B cell (primary cell): ENCODE measurements at regions not wholly inside any gene's neighbourhood (a gene's known extent, or its start where the extent isn't known, plus 50 kb on each side); places are given as distances from the start of the nearest gene placed in this dataset.

Experiments used
- ATAC-seq: fragments of 200-7000 bp; cut with Tn5 transposase; one replicate; pipeline ENCODE4 v1.10.0; 2021; ENCODE audit warnings: low read depth, mild to moderate bottlenecking, moderate number of reproducible peaks, moderate library complexity
- CTCF ChIA-PET: fragments of 350-600 bp; sonication (Branson Sonifier 250); formaldehyde crosslinking; loops from one replicate; lab custom pipeline; 2021; ENCODE audit warnings: antibody characterized with exemption, inconsistent platforms; lab: Charles Lee
- POLR2A ChIA-PET: fragments of 350-600 bp; sonication (Branson Sonifier 250); formaldehyde crosslinking; loops from one replicate; lab custom pipeline; 2021; ENCODE audit warnings: antibody characterized with exemption; lab: Charles Lee
- DNase-seq: peaks from one replicate; pipeline ENCODE4 v3.0.0; 2013
- H2AFZ ChIP-seq: 2 replicates; pipeline ENCODE4 v1.6.1; 2012; ENCODE audit warnings: mild to moderate bottlenecking, low read depth, low read length; ENCODE audit not compliant: insufficient read depth, poor library complexity, severe bottlenecking
- H3K27ac ChIP-seq, 2 donors: 1 replicate in 1 of 2; 2 replicates in 1 of 2; pipeline ENCODE4 v1.5.1; 2012 to 2013; ENCODE audit warnings: low read length in 2 of 2, mild to moderate bottlenecking in 2 of 2, moderate library complexity in 1 of 2
- H3K27me3 ChIP-seq, 4 experiments: fragments of 200-600 bp in 1 of 4; sonication (generic) in 1 of 4; replicated peaks in 1 of 4; 1 replicate in 2 of 4; 2 replicates in 2 of 4; pipeline versions ENCODE4 v1.6.1 to v1.7.0; 2013 to 2016; ENCODE audit warnings: low read length in 3 of 4, mild to moderate bottlenecking in 2 of 4, mixed read lengths in 1 of 4, moderate library complexity in 1 of 4; ENCODE audit not compliant: insufficient read depth in 4 of 4, control insufficient read depth in 3 of 4; ENCODE audit errors: control extremely low read depth in 1 of 4
- H3K36me3 ChIP-seq, 2 experiments: replicated peaks in 1 of 2; 1 replicate in 1 of 2; 2 replicates in 1 of 2; pipeline versions ENCODE4 v1.6.1 to v1.7.1; 2013; ENCODE audit warnings: low read length in 1 of 2; ENCODE audit not compliant: insufficient read depth in 2 of 2, control insufficient read depth in 1 of 2; ENCODE audit errors: control extremely low read depth in 1 of 2, extremely low read depth in 1 of 2
- H3K4me1 ChIP-seq, 2 donors: fragments of 200-600 bp in 1 of 2; sonication (generic) in 1 of 2; 1 replicate in 1 of 2; 2 replicates in 1 of 2; pipeline versions ENCODE4 v1.5.1 to v1.6.1; 2013 to 2017; ENCODE audit warnings: low read length in 2 of 2; ENCODE audit not compliant: control insufficient read depth in 2 of 2, insufficient read depth in 2 of 2
- H3K4me2 ChIP-seq: replicated peaks from 2 replicates; pipeline ENCODE3; 2012; ENCODE audit warnings: mild to moderate bottlenecking, low read depth, low read length; ENCODE audit not compliant: poor library complexity, severe bottlenecking
- H3K4me3 ChIP-seq, 5 experiments: fragments of 200-600 bp in 1 of 5; sonication (generic) in 1 of 5; 1 replicate in 3 of 5; 2 replicates in 2 of 5; pipeline versions ENCODE4 v1.5.1 to v1.7.0; 2011 to 2016; ENCODE audit warnings: low read length in 4 of 5, mild to moderate bottlenecking in 4 of 5, low read depth in 2 of 5, control low read depth in 1 of 5, moderate library complexity in 1 of 5; ENCODE audit not compliant: insufficient read depth in 1 of 5; ENCODE audit errors: control extremely low read depth in 1 of 5, extremely low read depth in 1 of 5
- H3K79me2 ChIP-seq: fragments of 200-600 bp; sonication (generic); one replicate; pipeline ENCODE4 v1.6.0; 2016; ENCODE audit warnings: low read length; ENCODE audit not compliant: control insufficient read depth, insufficient read depth
- H3K9ac ChIP-seq: fragments of 200-600 bp; sonication (generic); 2 replicates; pipeline ENCODE4 v1.6.1; 2017; ENCODE audit warnings: mild to moderate bottlenecking, low read length, moderate library complexity
- H3K9me3 ChIP-seq, 3 donors: one replicate each; pipeline versions ENCODE4 v1.6.1 to v1.7.1; 2013; ENCODE audit warnings: low read length in 2 of 3; ENCODE audit not compliant: control insufficient read depth in 2 of 3, insufficient read depth in 1 of 3; ENCODE audit errors: control extremely low read depth in 1 of 3
- H4K20me1 ChIP-seq: 2 replicates; pipeline ENCODE4 v1.6.0; 2012; ENCODE audit warnings: mild to moderate bottlenecking, low read length; ENCODE audit not compliant: insufficient read depth, control insufficient read depth, poor library complexity, severe bottlenecking
- H3K27ac Mint-ChIP-seq: one replicate; pipeline ENCODE4 v1.8.0; 2021; ENCODE audit warnings: mixed read lengths
- H3K27me3 Mint-ChIP-seq: one replicate; pipeline ENCODE4 v1.8.0; 2021; ENCODE audit warnings: mixed read lengths
- H3K4me1 Mint-ChIP-seq: one replicate; pipeline ENCODE4 v1.8.0; 2021; ENCODE audit warnings: mixed read lengths
- H3K4me3 Mint-ChIP-seq: one replicate; pipeline ENCODE4 v1.8.0; 2021; ENCODE audit warnings: mixed read lengths
- H3K9me3 Mint-ChIP-seq: one replicate; pipeline ENCODE4 v1.8.0; 2022; ENCODE audit warnings: mixed read lengths; ENCODE audit not compliant: insufficient read depth
- CTCF ChIP-seq: fragments of 200-600 bp; IDR thresholded peaks from one replicate; pipeline ENCODE4 v1.8.0; 2022; ENCODE audit warnings: antibody characterized with exemption, mild to moderate bottlenecking
- EZH2 ChIP-seq: IDR thresholded peaks from 2 replicates; pipeline ENCODE4 v1.6.1; 2012; ENCODE audit warnings: borderline replicate concordance, low read depth, mild to moderate bottlenecking, moderate library complexity, low read length; ENCODE audit not compliant: insufficient read depth, poor library complexity, severe bottlenecking
- WGBS: methylation state at CpG from one replicate; pipeline ENCODE4 v1.1.5; 2013; ENCODE audit warnings: missing lambda C conversion rate; ENCODE audit not compliant: insufficient coverage; 5-methylcytosine and 5-hydroxymethylcytosine counted together
- intact Hi-C: fragments of 100-400 bp; cut with micrococcal nuclease; formaldehyde crosslinking; loops from one replicate; pipeline ENCODE4 v1.10.0; 2022

- POLR2A ChIA-PET = no interaction called here
- no peak overlapping the region for H3K4me3 Mint-ChIP-seq
- DNase-seq (no peak), ATAC-seq (no peak)
- no peaks in the 10 kb centered on the region for H3K9me3 Mint-ChIP-seq
- intact Hi-C loops = no loop called here
- Histone ChIP-seq H3K36me3 (no peaks in the 10 kb centered on the region), H3K79me2 (no peaks in the 10 kb centered on the region), H3K9ac (no peak overlapping the region), H3K4me2 (no peak overlapping the region), H3K4me3 (no peak overlapping the region), H3K9me3 (peaks cover 0 to 5% (median 0%) of the 10 kb centered on the region in 3 donors), H3K4me1 (no peaks in the 10 kb centered on the region), H4K20me1 (no peaks in the 10 kb centered on the region), H2AFZ (no peak overlapping the region), H3K27ac (no peak overlapping the region), H3K27me3 (no peaks in the 10 kb centered on the region)
- TF ChIP-seq EZH2 = no peak
- no peak for TF ChIP-seq CTCF
- WGBS = 88% methylated on average over 6 of the region's 8 CpGs
- no peak overlapping the region for H3K27ac Mint-ChIP-seq
- no peaks in the 10 kb centered on the region for H3K4me1 Mint-ChIP-seq
- CTCF ChIA-PET = no interaction called here
- no peaks in the 10 kb centered on the region for H3K27me3 Mint-ChIP-seq
Observed at GRCh38 chr13:76225815-76226489, 589.8 kb downstream of the LMO7 start.

- no peaks in the 10 kb centered on the region for H3K4me1 Mint-ChIP-seq
- H3K27me3 ChIP-seq = no peaks in the 10 kb centered on the region
- DNase-seq = no peak
- intact Hi-C loops = no loop called here
- no peaks in the 10 kb centered on the region for H3K4me1 ChIP-seq
- no peak overlapping the region for H3K27ac ChIP-seq
- no peak overlapping the region for H2AFZ ChIP-seq
- ChIA-PET POLR2A (no interaction called here), CTCF (no interaction called here)
- no peaks in the 10 kb centered on the region for H3K79me2 ChIP-seq
- H3K9ac ChIP-seq = no peak overlapping the region
- H3K27me3 Mint-ChIP-seq = no peaks in the 10 kb centered on the region
- H4K20me1 ChIP-seq = no peaks in the 10 kb centered on the region
- TF ChIP-seq CTCF = no peak
- no peak for TF ChIP-seq EZH2
- no peaks in the 10 kb centered on the region for H3K36me3 ChIP-seq
- ATAC-seq = no peak
- no peak overlapping the region for H3K4me3 Mint-ChIP-seq
- WGBS = 100% methylated on average over 1 of the region's 5 CpGs
- no peak overlapping the region for H3K4me2 ChIP-seq
- H3K9me3 Mint-ChIP-seq = no peaks in the 10 kb centered on the region
- no peaks in the 10 kb centered on the region for H3K9me3 ChIP-seq
- H3K4me3 ChIP-seq = no peak overlapping the region
- H3K27ac Mint-ChIP-seq = no peak overlapping the region
Observed at GRCh38 chr13:76223999-76224398, 587.9 kb downstream of the LMO7 start.
